VCaP (cell line): ENCODE measurements at regions not wholly inside any gene's neighbourhood (a gene's known extent, or its start where the extent isn't known, plus 50 kb on each side); places are given as distances from the start of the nearest gene placed in this dataset.

ENCODE experiments used
- H3K27ac ChIP-seq: fragments of 450-650 bp; 2 replicates; pipeline ENCODE4 v1.5.1; 2017
- TF ChIP-seq, protein P1 (sequence below): fragments of 450-650 bp; conservative IDR thresholded peaks from 2 replicates; pipeline ENCODE4 v1.5.1; 2017; ENCODE audit warnings: mild to moderate bottlenecking, moderate library complexity

GRCh38 chr1:22352896-22353295 is 98.8 kb upstream of the ZBTB40 start:
- TF ChIP-seq, protein P1, sequence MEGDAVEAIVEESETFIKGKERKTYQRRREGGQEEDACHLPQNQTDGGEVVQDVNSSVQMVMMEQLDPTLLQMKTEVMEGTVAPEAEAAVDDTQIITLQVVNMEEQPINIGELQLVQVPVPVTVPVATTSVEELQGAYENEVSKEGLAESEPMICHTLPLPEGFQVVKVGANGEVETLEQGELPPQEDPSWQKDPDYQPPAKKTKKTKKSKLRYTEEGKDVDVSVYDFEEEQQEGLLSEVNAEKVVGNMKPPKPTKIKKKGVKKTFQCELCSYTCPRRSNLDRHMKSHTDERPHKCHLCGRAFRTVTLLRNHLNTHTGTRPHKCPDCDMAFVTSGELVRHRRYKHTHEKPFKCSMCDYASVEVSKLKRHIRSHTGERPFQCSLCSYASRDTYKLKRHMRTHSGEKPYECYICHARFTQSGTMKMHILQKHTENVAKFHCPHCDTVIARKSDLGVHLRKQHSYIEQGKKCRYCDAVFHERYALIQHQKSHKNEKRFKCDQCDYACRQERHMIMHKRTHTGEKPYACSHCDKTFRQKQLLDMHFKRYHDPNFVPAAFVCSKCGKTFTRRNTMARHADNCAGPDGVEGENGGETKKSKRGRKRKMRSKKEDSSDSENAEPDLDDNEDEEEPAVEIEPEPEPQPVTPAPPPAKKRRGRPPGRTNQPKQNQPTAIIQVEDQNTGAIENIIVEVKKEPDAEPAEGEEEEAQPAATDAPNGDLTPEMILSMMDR, result no peak
- no peak overlapping the region for H3K27ac ChIP-seq

DNA sequence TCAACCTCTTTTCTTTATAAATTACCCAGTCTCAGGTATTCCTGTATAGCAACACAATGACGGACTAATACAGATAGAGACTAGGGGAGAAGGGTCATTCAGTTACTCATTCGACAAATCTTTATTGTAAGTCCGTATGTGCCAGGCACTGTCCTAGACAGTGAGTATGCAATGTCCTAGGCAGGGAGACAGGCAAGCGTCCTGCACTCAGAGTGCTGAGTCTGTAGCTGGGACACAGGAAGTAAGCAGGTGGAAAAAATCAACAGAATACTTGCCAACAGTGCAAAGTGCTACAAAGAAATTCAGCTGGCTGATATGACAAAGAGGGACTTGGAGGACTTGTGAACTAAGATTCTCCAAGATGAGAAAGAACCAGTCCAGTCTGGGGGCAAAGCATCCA is 92.2 kb upstream of the ZBTB40 start:
- TF ChIP-seq, protein P1, result no peak
- H3K27ac ChIP-seq, result peak overlapping the region; percentile 38; the same call in 1 of the 2 replicates

- TF ChIP-seq, protein P1, result no peak
- H3K27ac ChIP-seq, result no peak overlapping the region
Observed at GRCh38 chr1:22362626-22363402, 88.8 kb upstream of the ZBTB40 start.

- H3K27ac ChIP-seq, result no peak overlapping the region
- TF ChIP-seq, protein P1, result no peak
Observed at GRCh38 chr1:22363403-22364325, 88.0 kb upstream of the ZBTB40 start.

- TF ChIP-seq, protein P1, result no peak
- H3K27ac ChIP-seq, result no peak overlapping the region
Observed at GRCh38 chr1:22364326-22364650, 87.4 kb upstream of the ZBTB40 start.

GRCh38 chr1:22364764-22365163 is 86.9 kb upstream of the ZBTB40 start:
- H3K27ac ChIP-seq, result no peak overlapping the region

More at GRCh38 chr1:22364764-22365163, 86.9 kb upstream of the ZBTB40 start:
- TF ChIP-seq, protein P1, result no peak
